PFSK-1 (cell line): ENCODE measurements at regions not wholly inside any gene's neighbourhood (a gene's known extent, or its start where the extent isn't known, plus 50 kb on each side); places are given as distances from the start of the nearest gene placed in this dataset.

Experiments
- FOXP2 ChIP-seq: optimal IDR thresholded peaks from 2 replicates; pipeline ENCODE3; 2011; ENCODE audit warnings: borderline replicate concordance, control low read depth, inconsistent platforms; ENCODE audit not compliant: insufficient read depth; ENCODE audit errors: extremely low read length, extremely low read depth
- POLR2AphosphoS5 ChIP-seq: IDR thresholded peaks from 2 replicates; pipeline ENCODE4 v1.6.1; 2012; ENCODE audit warnings: low read depth, mild to moderate bottlenecking, control low read depth, low read length, moderate library complexity
- SIN3A ChIP-seq: IDR thresholded peaks from 2 replicates; pipeline ENCODE4 v1.6.1; 2012; ENCODE audit warnings: mild to moderate bottlenecking, low read length, moderate library complexity, borderline replicate concordance; ENCODE audit not compliant: insufficient read depth
- TAF1 ChIP-seq: IDR thresholded peaks from 2 replicates; pipeline ENCODE4 v1.6.1; 2012; ENCODE audit warnings: low read length, control low read depth, borderline replicate concordance; ENCODE audit not compliant: insufficient read depth
- TF ChIP-seq, protein P1 (sequence below), 2 experiments: IDR thresholded peaks; 2 replicates each; pipeline versions ENCODE4 v1.6.1 to v1.8.0; 2011 to 2012; ENCODE audit warnings: low read depth in 2 of 2, low read length in 2 of 2, control low read depth in 1 of 2, inconsistent platforms in 1 of 2, mild to moderate bottlenecking in 1 of 2, moderate library complexity in 1 of 2; ENCODE audit not compliant: insufficient read depth in 1 of 2

DNA sequence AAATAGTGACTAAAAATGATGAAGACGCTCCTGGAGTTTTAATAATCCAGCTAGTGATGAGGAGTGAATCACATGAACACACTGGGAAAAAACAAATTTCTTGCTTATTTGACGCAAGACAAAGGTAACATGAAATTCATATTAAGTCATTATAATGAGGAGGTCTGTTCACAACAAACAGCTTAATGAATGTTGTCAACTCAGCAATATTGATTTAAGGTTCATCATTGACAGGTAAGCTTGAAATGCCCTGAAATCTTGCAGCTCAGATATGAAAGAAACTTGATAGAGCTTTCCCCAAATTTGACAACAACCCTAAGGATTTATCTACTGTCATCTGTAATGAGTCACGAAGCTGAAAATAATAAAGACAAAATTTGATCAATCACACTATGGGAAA lies 108.1 kb upstream of the SELENOK start:
- TF ChIP-seq FOXP2 (no peak), POLR2AphosphoS5 (no peak), SIN3A (no peak), TAF1 (no peak)
- TF ChIP-seq, protein P1, sequence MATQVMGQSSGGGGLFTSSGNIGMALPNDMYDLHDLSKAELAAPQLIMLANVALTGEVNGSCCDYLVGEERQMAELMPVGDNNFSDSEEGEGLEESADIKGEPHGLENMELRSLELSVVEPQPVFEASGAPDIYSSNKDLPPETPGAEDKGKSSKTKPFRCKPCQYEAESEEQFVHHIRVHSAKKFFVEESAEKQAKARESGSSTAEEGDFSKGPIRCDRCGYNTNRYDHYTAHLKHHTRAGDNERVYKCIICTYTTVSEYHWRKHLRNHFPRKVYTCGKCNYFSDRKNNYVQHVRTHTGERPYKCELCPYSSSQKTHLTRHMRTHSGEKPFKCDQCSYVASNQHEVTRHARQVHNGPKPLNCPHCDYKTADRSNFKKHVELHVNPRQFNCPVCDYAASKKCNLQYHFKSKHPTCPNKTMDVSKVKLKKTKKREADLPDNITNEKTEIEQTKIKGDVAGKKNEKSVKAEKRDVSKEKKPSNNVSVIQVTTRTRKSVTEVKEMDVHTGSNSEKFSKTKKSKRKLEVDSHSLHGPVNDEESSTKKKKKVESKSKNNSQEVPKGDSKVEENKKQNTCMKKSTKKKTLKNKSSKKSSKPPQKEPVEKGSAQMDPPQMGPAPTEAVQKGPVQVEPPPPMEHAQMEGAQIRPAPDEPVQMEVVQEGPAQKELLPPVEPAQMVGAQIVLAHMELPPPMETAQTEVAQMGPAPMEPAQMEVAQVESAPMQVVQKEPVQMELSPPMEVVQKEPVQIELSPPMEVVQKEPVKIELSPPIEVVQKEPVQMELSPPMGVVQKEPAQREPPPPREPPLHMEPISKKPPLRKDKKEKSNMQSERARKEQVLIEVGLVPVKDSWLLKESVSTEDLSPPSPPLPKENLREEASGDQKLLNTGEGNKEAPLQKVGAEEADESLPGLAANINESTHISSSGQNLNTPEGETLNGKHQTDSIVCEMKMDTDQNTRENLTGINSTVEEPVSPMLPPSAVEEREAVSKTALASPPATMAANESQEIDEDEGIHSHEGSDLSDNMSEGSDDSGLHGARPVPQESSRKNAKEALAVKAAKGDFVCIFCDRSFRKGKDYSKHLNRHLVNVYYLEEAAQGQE (IDR thresholded peaks at IDR 0.05; ENCODE audit: insufficient read depth in 1 of 2, low read depth in 2 of 2, low read length in 2 of 2), result no peak

DNA sequence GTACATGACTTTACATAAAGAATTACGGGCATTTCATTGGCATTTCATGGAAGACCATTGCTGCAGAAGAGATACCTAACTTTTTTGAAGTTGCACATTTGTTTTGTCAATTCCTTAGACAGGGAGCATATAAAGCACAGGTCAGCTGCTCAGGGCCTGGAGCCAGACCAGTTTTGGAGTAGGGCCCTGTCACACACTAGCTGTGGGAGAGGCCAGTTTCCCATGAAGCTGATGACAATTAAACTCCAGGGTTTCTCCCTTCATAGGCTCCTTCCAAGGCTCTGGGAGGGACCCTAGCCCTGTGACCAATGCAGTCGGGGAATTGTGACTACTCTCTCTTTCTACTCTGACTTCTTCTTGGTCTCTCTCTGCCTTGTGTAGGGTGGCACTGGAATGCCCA lies 107.3 kb upstream of the SELENOK start:
- no peak for TF ChIP-seq FOXP2
- TF ChIP-seq TAF1, result no peak
- TF ChIP-seq SIN3A, result no peak
- no peak for TF ChIP-seq POLR2AphosphoS5
- TF ChIP-seq, protein P1 (IDR thresholded peaks at IDR 0.05; ENCODE audit: insufficient read depth in 1 of 2, low read depth in 2 of 2, low read length in 2 of 2), result no peak

DNA sequence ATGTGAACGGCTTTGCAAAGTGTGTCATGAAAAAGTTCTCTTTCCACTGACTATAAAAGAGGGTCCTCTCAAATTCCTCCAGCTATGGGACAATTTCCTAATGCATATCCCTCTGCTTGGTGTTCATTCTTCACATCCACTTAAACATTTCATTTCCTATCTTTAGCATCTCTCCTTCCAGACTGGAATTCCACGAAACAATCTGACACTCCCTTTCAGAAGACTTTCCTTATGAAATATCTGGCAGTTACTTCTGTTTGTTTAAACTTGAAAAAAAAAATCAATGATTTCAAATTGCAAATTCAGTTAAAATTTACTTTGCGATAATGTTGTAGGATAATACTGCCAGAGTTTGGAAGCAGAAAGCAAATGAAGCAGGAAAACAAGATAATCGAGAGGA lies 105.8 kb upstream of the SELENOK start:
- TF ChIP-seq SIN3A, result no peak
- TF ChIP-seq FOXP2, result no peak
- no peak for TF ChIP-seq TAF1
- TF ChIP-seq, protein P1 (IDR thresholded peaks at IDR 0.05; ENCODE audit: insufficient read depth in 1 of 2, low read depth in 2 of 2, low read length in 2 of 2), result no peak
- TF ChIP-seq POLR2AphosphoS5, result no peak

DNA sequence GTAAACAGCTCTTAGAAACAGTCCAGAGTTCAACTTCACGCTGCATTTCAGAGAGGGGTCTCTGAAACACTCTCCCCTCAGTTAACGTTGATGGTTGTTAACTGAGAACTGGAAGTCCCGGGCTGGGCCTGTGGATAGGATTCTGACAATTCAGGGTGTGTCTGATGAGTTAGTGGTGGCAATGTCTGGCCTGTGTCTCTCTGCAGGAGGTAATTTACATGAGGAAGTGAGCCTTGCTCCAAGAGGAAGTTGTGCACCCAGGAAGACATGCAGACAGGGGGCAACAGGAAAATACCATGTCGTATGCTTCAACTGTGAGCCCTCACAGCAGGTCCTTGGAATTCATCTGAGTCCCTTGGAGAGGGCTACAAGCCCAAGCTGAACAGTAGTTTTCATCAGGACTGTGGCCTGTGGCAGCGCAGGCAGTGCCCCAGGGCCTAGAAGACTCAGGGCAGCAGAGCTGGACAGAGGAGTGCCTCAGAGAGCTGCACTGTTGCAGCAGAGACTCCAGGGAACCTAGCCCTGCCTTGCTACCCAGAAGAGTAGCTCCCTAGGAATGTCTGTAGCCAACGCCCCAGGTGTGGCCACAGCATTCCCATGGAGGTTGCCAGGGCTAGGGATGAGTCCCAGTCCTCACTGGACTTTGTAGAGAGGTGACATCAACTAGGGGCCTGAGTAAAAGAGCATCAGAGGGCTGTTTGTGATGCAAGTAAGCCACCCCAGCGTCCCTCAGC lies 104.6 kb upstream of the SELENOK start:
- TF ChIP-seq TAF1 (no peak), SIN3A (no peak), FOXP2 (no peak), POLR2AphosphoS5 (no peak)
- TF ChIP-seq, protein P1 (IDR thresholded peaks at IDR 0.05; ENCODE audit: insufficient read depth in 1 of 2, low read depth in 2 of 2, low read length in 2 of 2), result no peak
